Vagina (tissue), 2 donors: ENCODE measurements at regions not wholly inside any gene's neighbourhood (a gene's known extent, or its start where the extent isn't known, plus 50 kb on each side); places are given as distances from the start of the nearest gene placed in this dataset.
"Not testable (repeated sequence)": the region's sequence is repeated elsewhere in the genome, so short reads cannot be mapped to it uniquely, and the experiment has no call there.

Source experiments
- POLR2A ChIP-seq, 2 donors: fragments of 450-650 bp; IDR thresholded peaks; one replicate each; pipeline ENCODE4 v1.6.1; 2017; ENCODE audit warnings: antibody characterized with exemption in 2 of 2, mild to moderate bottlenecking in 2 of 2, moderate library complexity in 2 of 2
- POLR2AphosphoS5 ChIP-seq, 2 donors: sonication (generic); formaldehyde crosslinking; IDR thresholded peaks; one replicate each; pipeline ENCODE4 v1.9.0; 2017; ENCODE audit warnings: antibody characterized with exemption in 2 of 2, mild to moderate bottlenecking in 2 of 2, low read depth in 1 of 2; ENCODE audit not compliant: insufficient read depth in 1 of 2
- TF ChIP-seq, protein P1 (sequence below), 3 experiments: fragments of 450-650 bp in 2 of 3; fragments of 200-600 bp in 1 of 3; sonication (generic) in 1 of 3; IDR thresholded peaks; one replicate each; pipeline ENCODE4 v1.5.1; 2017 to 2019; ENCODE audit warnings: antibody characterized with exemption in 3 of 3, mild to moderate bottlenecking in 2 of 3, moderate library complexity in 2 of 3

DNA sequence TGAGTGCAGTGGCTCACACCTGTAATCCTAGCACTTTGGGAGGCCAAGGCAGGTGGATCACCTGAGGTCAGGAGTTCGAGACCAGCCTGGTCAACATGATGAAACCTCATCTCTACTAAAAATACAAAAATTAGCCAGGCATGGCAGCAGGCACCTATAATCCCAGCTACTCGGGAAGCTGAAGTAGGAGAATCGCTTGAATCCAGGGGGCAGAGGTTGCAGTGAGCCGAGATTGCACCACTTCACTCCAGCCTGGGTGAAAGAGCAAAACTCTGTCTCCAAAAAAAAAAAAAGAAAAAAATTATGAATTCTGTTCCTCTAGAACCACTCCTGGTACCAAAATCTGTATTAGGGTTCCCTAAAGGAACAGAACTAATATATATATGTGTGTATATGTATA is 161.2 kb downstream of the CYP26A1 start:
- TF ChIP-seq, protein P1, sequence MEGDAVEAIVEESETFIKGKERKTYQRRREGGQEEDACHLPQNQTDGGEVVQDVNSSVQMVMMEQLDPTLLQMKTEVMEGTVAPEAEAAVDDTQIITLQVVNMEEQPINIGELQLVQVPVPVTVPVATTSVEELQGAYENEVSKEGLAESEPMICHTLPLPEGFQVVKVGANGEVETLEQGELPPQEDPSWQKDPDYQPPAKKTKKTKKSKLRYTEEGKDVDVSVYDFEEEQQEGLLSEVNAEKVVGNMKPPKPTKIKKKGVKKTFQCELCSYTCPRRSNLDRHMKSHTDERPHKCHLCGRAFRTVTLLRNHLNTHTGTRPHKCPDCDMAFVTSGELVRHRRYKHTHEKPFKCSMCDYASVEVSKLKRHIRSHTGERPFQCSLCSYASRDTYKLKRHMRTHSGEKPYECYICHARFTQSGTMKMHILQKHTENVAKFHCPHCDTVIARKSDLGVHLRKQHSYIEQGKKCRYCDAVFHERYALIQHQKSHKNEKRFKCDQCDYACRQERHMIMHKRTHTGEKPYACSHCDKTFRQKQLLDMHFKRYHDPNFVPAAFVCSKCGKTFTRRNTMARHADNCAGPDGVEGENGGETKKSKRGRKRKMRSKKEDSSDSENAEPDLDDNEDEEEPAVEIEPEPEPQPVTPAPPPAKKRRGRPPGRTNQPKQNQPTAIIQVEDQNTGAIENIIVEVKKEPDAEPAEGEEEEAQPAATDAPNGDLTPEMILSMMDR (IDR thresholded peaks at IDR 0.05), result not testable (repeated sequence)
- TF ChIP-seq POLR2A (IDR thresholded peaks at IDR 0.05); POLR2AphosphoS5 (IDR thresholded peaks at IDR 0.05; ENCODE audit: insufficient read depth in 1 of 2, low read depth in 1 of 2): not testable (repeated sequence)
